GM21737 (cell line): ENCODE measurements at regions not wholly inside any gene's neighbourhood (a gene's known extent, or its start where the extent isn't known, plus 50 kb on each side); places are given as distances from the start of the nearest gene placed in this dataset.

Experiments
- ATAC-seq: cut with Tn5 transposase; IDR thresholded peaks from one replicate; pipeline ENCODE4 v1.9.1; 2021; ENCODE audit warnings: mild to moderate bottlenecking, moderate library complexity; ENCODE audit not compliant: unreplicated experiment

- ATAC-seq, result no peak
Observed at GRCh38 chr1:212525479-212526110, 83.0 kb upstream of the ATF3 start.

GRCh38 chr1:212526111-212526491 is 82.5 kb upstream of the ATF3 start:
- no peak for ATAC-seq

- ATAC-seq, result no peak
Observed at GRCh38 chr1:212528501-212528900, 80.1 kb upstream of the ATF3 start.

- ATAC-seq, result no peak
Observed at GRCh38 chr1:212529211-212529741, 79.3 kb upstream of the ATF3 start.

GRCh38 chr1:212531267-212531666 is 77.3 kb upstream of the ATF3 start:
- no peak for ATAC-seq

GRCh38 chr1:212531796-212532195 is 76.8 kb upstream of the ATF3 start:
- no peak for ATAC-seq

- no peak for ATAC-seq
Observed at GRCh38 chr1:212532469-212533147, 76.0 kb upstream of the ATF3 start.

- no peak for ATAC-seq
Observed at GRCh38 chr1:212533148-212533517, 75.4 kb upstream of the ATF3 start.

GRCh38 chr1:212536586-212536985 is 72.0 kb upstream of the ATF3 start:
- no peak for ATAC-seq

- ATAC-seq, result no peak
Observed at GRCh38 chr1:212537610-212538009, 71.0 kb upstream of the ATF3 start.

- ATAC-seq, result no peak
Observed at GRCh38 chr1:212539737-212540430, 68.7 kb upstream of the ATF3 start.

GRCh38 chr1:212542761-212543187 is 65.8 kb upstream of the ATF3 start:
- ATAC-seq, result no peak

GRCh38 chr1:212544110-212544509 is 64.5 kb upstream of the ATF3 start:
- ATAC-seq, result no peak

GRCh38 chr1:212545941-212546635 is 62.5 kb upstream of the ATF3 start:
- no peak for ATAC-seq

GRCh38 chr1:212549503-212550017 is 59.0 kb upstream of the ATF3 start:
- ATAC-seq, result no peak

GRCh38 chr1:212551929-212552328 is 56.6 kb upstream of the ATF3 start:
- no peak for ATAC-seq

GRCh38 chr1:212553676-212554075 is 54.9 kb upstream of the ATF3 start:
- no peak for ATAC-seq

GRCh38 chr1:212554401-212554800 is 54.2 kb upstream of the ATF3 start:
- ATAC-seq, result no peak

- no peak for ATAC-seq
Observed at GRCh38 chr1:212555426-212555825, 53.1 kb upstream of the ATF3 start.

- no peak for ATAC-seq
Observed at GRCh38 chr1:212556822-212557549, 51.6 kb upstream of the ATF3 start.
